GM18951 (cell line): ENCODE measurements at regions not wholly inside any gene's neighbourhood (a gene's known extent, or its start where the extent isn't known, plus 50 kb on each side); places are given as distances from the start of the nearest gene placed in this dataset.
"Not testable (repeated sequence)": the region's sequence is repeated elsewhere in the genome, so short reads cannot be mapped to it uniquely, and the experiment has no call there.

Source experiments
- POLR2A ChIP-seq: IDR thresholded peaks from 4 replicates; pipeline ENCODE4 v1.6.1; 2011; ENCODE audit warnings: mild to moderate bottlenecking; ENCODE audit not compliant: insufficient read length, insufficient read depth; ENCODE audit errors: extremely low read depth
- in situ Hi-C: fragments of 300-500 bp; cut with MboI; formaldehyde crosslinking; loops from one replicate; pipeline ENCODE4 v1.12.0; 2022; ENCODE audit warnings: low sequenced_read_pairs, mixed read lengths, inconsistent platforms; ENCODE audit not compliant: unreplicated experiment

- no peak for TF ChIP-seq POLR2A
- in situ Hi-C loops, result no loop called here
Observed at GRCh38 chr16:17755158-17755557, 284.4 kb upstream of the XYLT1 start.

GRCh38 chr16:17753434-17753833 is 282.7 kb upstream of the XYLT1 start:
- in situ Hi-C loops, result no loop called here
- no peak for TF ChIP-seq POLR2A

GRCh38 chr16:17749706-17750105 is 278.9 kb upstream of the XYLT1 start:
- no peak for TF ChIP-seq POLR2A
- in situ Hi-C loops, result no loop called here

GRCh38 chr16:17748044-17748719 is 277.4 kb upstream of the XYLT1 start:
- no peak for TF ChIP-seq POLR2A
- in situ Hi-C loops, result no loop called here

- in situ Hi-C loops, result no loop called here
- TF ChIP-seq POLR2A, result no peak
Observed at GRCh38 chr16:17747081-17747756, 276.5 kb upstream of the XYLT1 start.

- in situ Hi-C loops, result no loop called here
- TF ChIP-seq POLR2A, result no peak
Observed at GRCh38 chr16:17744921-17745572, 274.3 kb upstream of the XYLT1 start.

GRCh38 chr16:17743578-17743977 is 272.8 kb upstream of the XYLT1 start:
- TF ChIP-seq POLR2A, result no peak

GRCh38 chr16:17743158-17743557 is 272.4 kb upstream of the XYLT1 start:
- in situ Hi-C loops, result no loop called here
- no peak for TF ChIP-seq POLR2A

More at GRCh38 chr16:17743578-17743977, 272.8 kb upstream of the XYLT1 start:
- in situ Hi-C loops, result no loop called here

- in situ Hi-C loops, result not testable (repeated sequence)
Observed at GRCh38 chr16:17735099-17735498, 264.3 kb upstream of the XYLT1 start.

- TF ChIP-seq POLR2A, result no peak
- in situ Hi-C loops, result no loop called here
Observed at GRCh38 chr16:17729820-17730219, 259.1 kb upstream of the XYLT1 start.

GRCh38 chr16:17728196-17728595 is 257.4 kb upstream of the XYLT1 start:
- no peak for TF ChIP-seq POLR2A

GRCh38 chr16:17724242-17724898 is 253.6 kb upstream of the XYLT1 start:
- in situ Hi-C loops, result no loop called here
- no peak for TF ChIP-seq POLR2A

More at GRCh38 chr16:17728196-17728595, 257.4 kb upstream of the XYLT1 start:
- in situ Hi-C loops, result no loop called here

- no peak for TF ChIP-seq POLR2A
- in situ Hi-C loops, result no loop called here
Observed at GRCh38 chr16:17723531-17724134, 252.9 kb upstream of the XYLT1 start.
